ENCODE measurements at regions not wholly inside any gene's neighbourhood (a gene's known extent, or its start where the extent isn't known, plus 50 kb on each side); places are given as distances from the start of the nearest gene placed in this dataset.
"Not testable (repeated sequence)": the region's sequence is repeated elsewhere in the genome, so short reads cannot be mapped to it uniquely, and the experiment has no call there.

DNA sequence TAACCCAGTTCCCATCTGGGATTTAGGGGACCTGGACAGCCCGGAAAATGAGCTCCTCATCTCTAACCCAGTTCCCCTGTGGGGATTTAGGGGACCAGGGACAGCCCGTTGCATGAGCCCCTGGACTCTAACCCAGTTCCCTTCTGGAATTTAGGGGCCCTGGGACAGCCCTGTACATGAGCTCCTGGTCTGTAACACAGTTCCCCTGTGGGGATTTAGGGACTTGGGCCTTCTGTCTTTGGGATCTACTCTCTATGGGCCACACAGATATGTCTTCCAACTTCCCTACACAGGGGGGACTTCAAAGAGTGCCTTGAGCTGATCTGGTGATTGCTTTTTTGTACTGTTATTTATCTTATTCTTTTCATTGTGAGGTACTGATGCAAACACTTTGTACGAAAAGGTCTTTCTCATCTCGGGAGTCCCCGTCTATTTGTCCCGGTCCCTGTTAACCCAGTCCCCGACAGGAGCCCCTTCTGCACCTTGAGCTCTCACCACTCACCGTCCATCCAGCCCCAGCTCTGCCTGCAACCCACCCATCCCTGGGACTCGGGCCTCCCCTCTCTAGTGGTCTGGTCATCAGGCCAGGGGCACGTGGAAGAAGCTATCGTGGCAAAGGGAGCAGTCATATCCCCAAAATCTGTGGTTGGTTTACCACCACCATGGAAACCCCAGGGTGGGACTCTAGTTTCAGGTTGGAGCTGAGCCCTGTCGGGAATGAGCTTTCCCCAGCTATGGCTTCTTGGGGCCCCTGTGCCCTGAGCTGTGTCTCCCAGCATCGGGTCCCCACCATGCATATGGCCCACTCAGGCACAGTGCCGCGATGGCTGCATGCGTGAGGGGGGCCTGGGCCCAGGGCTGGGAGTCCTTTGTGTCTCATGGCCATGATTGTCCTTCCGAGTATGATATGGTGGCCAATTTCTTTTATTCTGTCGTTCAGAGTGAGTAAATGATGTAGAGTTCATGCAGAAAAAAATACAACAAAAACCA is 270.4 kb upstream of the PLCXD1 start:
- H3K27me3 ChIP-seq (ENCODE audit: control insufficient read depth, insufficient read depth, low read length); H3K9me3 ChIP-seq (ENCODE audit: control insufficient read depth in 2 of 3, insufficient read depth in 1 of 3, low read length in 3 of 3); DNase-seq; H3K27ac ChIP-seq (ENCODE audit: low read depth in 2 of 2, low read length in 2 of 2); H3K9ac ChIP-seq (ENCODE audit: low read length in 3 of 3); H3K4me1 ChIP-seq (ENCODE audit: control insufficient read depth in 2 of 3, insufficient read depth in 2 of 3, low read depth in 1 of 3, low read length in 3 of 3); FAIRE-seq; H3K4me3 ChIP-seq (ENCODE audit: low read length in 3 of 3); H3K36me3 ChIP-seq (ENCODE audit: control insufficient read depth in 2 of 3, insufficient read depth in 3 of 3, low read length in 3 of 3); intact Hi-C loops (cut with DNase I): not testable (repeated sequence)

DNA sequence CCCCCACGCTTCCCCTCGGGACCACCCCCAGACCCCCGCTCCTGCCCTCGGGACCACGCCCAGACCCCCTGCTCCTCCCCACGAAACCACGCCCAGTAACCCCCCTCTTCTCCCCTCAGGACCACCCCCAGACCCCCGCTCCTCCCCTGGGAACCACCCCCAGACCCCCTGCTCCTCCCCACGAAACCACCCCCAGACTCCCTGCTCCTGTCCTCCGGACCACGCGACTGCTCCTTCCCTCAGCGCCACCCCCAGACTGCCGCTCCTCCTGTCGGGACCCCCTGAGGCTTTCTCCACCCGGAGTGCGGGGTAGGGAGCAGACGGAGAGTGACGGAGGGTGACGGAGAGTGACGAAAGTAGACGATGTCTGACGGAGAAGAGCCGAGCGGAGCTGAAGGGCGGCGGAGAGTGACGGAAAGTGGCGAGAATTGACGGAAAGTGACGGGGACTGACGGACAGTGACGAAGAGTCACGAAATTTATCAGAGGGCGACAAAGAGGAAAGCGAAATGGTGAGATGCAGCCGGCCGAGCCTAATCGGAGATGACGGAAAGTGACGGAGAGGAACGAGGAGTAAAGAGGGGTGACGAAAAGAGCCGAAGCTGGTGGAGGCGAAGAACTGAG is 267.2 kb upstream of the PLCXD1 start:
- intact Hi-C loops (cut with DNase I); H3K4me1 ChIP-seq (ENCODE audit: control insufficient read depth in 2 of 3, insufficient read depth in 2 of 3, low read depth in 1 of 3, low read length in 3 of 3); H3K9ac ChIP-seq (ENCODE audit: low read length in 3 of 3); H3K9me3 ChIP-seq (ENCODE audit: control insufficient read depth in 2 of 3, insufficient read depth in 1 of 3, low read length in 3 of 3); H3K4me3 ChIP-seq (ENCODE audit: low read length in 3 of 3); H3K27ac ChIP-seq (ENCODE audit: low read depth in 2 of 2, low read length in 2 of 2); H3K36me3 ChIP-seq (ENCODE audit: control insufficient read depth in 2 of 3, insufficient read depth in 3 of 3, low read length in 3 of 3); FAIRE-seq; H3K27me3 ChIP-seq (ENCODE audit: control insufficient read depth, insufficient read depth, low read length): not testable (repeated sequence)
- peak in 1 of 5 donors; percentile 56 for DNase-seq

DNA sequence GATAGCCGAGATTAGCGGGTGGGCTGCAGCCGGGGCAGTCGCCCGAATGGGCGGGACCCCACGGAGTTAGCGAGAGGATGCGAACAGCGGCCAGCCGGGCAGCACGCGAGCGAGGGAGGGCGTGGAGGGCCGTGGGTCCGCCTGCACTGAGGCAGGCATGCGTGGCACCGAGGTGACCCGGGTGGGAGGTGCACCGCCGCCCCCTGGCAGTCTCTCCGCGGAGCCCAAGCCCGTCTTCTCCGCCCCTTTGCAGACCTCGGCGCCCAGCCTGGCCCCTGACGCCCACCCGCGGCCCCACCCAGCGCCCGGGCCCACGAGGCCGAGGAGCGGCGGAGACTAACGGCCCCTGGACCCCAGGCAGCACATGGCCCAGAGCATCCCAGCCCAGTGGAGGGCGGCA is 266.7 kb upstream of the PLCXD1 start:
- DNase-seq = peak in 1 of 5 donors; percentile 36
- H3K9me3 ChIP-seq (ENCODE audit: control insufficient read depth in 2 of 3, insufficient read depth in 1 of 3, low read length in 3 of 3); H3K36me3 ChIP-seq (ENCODE audit: control insufficient read depth in 2 of 3, insufficient read depth in 3 of 3, low read length in 3 of 3); H3K27me3 ChIP-seq (ENCODE audit: control insufficient read depth, insufficient read depth, low read length); H3K9ac ChIP-seq (ENCODE audit: low read length in 3 of 3); H3K4me1 ChIP-seq (ENCODE audit: control insufficient read depth in 2 of 3, insufficient read depth in 2 of 3, low read depth in 1 of 3, low read length in 3 of 3); H3K27ac ChIP-seq (ENCODE audit: low read depth in 2 of 2, low read length in 2 of 2); intact Hi-C loops (cut with DNase I); FAIRE-seq; H3K4me3 ChIP-seq (ENCODE audit: low read length in 3 of 3): not testable (repeated sequence)

DNA sequence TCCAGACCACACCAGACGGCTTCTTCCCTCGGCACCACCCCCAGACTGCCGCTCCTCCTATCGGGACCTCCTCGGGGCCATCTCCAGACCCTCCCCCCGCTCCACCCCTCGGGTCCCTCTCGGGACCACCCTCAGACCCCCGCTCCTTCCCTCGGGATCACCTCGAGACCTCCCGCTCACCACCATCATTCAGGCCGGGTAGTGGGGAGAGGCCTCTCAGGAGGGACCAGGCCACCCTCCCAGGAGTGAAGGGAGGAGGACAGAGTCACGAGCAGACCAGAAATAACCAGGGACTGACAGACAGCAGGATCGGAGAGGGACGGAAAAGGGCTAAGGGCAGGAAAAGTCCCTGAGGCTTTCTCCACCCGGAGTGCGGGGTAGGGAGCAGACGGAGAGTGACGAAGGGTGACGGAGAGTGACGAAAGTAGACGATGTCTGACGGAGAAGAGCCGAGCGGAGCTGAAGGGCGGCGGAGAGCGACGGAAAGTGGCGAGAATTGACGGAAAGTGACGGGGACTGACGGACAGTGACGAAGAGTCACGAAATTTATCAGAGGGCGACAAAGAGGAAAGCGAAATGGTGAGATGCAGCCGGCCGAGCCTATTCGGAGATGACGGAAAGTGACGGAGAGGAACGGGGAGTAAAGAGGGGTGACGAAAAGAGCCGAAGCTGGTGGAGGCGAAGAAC is 262.3 kb upstream of the PLCXD1 start:
- H3K9me3 ChIP-seq (ENCODE audit: control insufficient read depth in 2 of 3, insufficient read depth in 1 of 3, low read length in 3 of 3); H3K9ac ChIP-seq (ENCODE audit: low read length in 3 of 3); H3K4me3 ChIP-seq (ENCODE audit: low read length in 3 of 3); H3K27me3 ChIP-seq (ENCODE audit: control insufficient read depth, insufficient read depth, low read length); H3K4me1 ChIP-seq (ENCODE audit: control insufficient read depth in 2 of 3, insufficient read depth in 2 of 3, low read depth in 1 of 3, low read length in 3 of 3); intact Hi-C loops (cut with DNase I); H3K27ac ChIP-seq (ENCODE audit: low read depth in 2 of 2, low read length in 2 of 2); DNase-seq; H3K36me3 ChIP-seq (ENCODE audit: control insufficient read depth in 2 of 3, insufficient read depth in 3 of 3, low read length in 3 of 3): not testable (repeated sequence)
- peak; percentile 97 for FAIRE-seq

DNA sequence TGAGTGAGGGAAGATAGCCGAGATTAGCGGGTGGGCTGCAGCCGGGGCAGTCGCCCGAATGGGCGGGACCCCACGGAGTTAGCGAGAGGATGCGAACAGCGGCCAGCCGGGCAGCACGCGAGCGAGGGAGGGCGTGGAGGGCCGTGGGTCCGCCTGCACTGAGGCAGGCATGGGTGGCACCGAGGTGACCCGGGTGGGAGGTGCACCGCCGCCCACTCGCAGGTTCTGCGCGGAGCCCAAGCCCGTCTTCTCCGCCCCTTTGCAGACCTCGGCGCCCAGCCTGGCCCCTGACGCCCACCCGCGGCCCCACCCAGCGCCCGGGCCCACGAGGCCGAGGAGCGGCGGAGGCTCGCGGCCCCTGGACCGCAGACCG is 261.7 kb upstream of the PLCXD1 start:
- H3K4me3 ChIP-seq (ENCODE audit: low read length in 3 of 3); FAIRE-seq; H3K4me1 ChIP-seq (ENCODE audit: control insufficient read depth in 2 of 3, insufficient read depth in 2 of 3, low read depth in 1 of 3, low read length in 3 of 3); H3K36me3 ChIP-seq (ENCODE audit: control insufficient read depth in 2 of 3, insufficient read depth in 3 of 3, low read length in 3 of 3); H3K9me3 ChIP-seq (ENCODE audit: control insufficient read depth in 2 of 3, insufficient read depth in 1 of 3, low read length in 3 of 3); H3K27me3 ChIP-seq (ENCODE audit: control insufficient read depth, insufficient read depth, low read length); intact Hi-C loops (cut with DNase I); DNase-seq; H3K9ac ChIP-seq (ENCODE audit: low read length in 3 of 3); H3K27ac ChIP-seq (ENCODE audit: low read depth in 2 of 2, low read length in 2 of 2): not testable (repeated sequence)
